GM20431 (cell line): ENCODE measurements at regions not wholly inside any gene's neighbourhood (a gene's known extent, or its start where the extent isn't known, plus 50 kb on each side); places are given as distances from the start of the nearest gene placed in this dataset.
"Not testable (repeated sequence)": the region's sequence is repeated elsewhere in the genome, so short reads cannot be mapped to it uniquely, and the experiment has no call there.

Experiments
- in situ Hi-C: fragments of 300-500 bp; cut with MseI, MboI; formaldehyde crosslinking; loops from one replicate; pipeline ENCODE4 v1.15.0; 2020; ENCODE audit warnings: low sequenced_read_pairs; ENCODE audit not compliant: unreplicated experiment

DNA sequence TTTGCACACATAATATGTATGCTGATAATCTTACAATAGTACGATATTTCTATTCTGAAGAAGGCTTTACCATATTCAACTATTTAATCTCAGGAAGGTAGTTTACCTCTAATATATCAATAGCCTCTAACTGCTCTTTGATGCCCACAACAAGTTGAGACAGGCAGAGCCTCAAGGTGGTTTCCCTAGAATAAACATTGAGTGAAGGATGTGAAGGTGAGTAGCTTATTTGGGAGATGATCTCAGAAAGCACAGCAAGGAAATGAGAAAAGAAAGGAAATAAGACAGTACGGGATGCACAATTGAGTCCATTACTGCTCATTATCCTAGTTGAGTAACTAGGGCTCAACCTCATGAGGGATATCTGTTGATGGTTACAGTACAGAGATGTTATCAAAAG, 638.4 kb downstream of the MAFB start:
- in situ Hi-C loops = no loop called here

DNA sequence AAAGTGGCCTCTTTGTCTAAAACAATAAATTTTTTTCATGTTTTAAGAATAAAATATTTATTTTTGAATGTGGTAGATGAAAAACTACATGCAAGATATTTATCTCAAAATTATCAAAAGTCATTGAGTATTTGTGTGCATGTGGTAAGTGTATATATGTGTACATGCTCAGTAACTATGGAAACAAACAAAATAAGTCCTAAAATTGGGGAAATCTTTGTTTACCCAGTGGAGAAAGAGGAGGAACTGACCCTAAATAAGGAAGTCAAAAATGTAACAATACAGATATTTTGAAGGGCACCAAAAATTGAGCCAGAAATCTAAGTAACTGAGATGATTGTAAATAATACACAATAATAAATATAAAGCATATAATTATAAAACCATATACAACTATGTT, 639.2 kb downstream of the MAFB start:
- in situ Hi-C loops = no loop called here

DNA sequence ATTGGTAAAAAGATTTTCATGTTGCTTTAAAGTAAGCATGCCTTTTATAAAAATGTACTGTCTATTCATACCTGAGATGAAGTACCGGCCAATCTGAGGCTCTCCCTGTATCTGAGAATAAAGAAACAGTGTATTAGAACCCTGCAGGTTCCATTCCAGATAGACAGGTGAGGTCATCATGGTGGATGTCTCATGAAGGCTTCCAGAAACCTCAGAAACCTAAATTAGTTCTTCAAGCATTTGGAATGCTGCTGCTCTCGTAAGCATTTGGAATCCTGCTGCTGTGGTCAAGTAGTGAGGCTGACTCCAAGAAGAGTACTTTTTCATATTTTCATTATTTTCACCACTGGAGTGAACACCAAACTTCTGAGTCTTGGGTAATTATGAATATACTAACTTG, 642.3 kb downstream of the MAFB start:
- in situ Hi-C loops = no loop called here

DNA sequence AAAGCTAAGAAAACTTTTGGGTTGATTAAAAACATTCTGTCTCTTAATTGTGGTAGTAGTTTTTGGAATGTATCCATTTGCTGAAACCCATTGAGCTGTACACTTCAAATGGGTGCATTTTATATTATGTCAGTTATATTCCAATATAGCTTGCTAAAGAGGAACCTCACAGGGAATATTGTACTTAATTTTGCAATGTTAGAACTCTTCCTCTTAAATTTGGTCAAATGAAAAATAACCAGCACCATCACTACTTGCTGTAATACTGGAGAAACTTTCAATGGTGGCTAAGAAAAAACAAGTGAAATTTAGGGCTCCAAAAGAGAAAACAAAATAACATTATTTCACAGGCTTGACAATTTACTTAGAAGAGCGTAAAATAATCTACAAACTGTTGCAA, 651.5 kb downstream of the MAFB start:
- in situ Hi-C loops = no loop called here

DNA sequence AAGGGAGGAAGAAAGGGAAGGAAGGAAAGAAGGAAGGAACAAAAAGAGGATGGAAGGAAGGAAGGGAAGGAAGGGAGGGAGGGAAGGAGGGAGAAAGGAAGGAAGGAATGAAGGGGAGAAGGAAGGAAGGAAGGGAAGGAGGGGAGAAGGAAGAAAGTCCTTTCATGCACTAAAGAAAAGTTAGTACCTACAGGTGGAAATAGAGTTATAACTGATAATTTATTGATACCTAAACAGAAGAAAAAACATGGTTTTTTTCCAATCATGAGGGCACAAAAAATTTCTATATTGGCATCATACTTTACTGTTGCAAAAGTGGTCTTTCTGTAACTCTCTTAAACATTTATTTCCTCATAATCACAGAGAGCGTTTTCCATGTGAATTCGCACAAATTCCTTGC, 659.4 kb downstream of the MAFB start:
- in situ Hi-C loops = no loop called here

DNA sequence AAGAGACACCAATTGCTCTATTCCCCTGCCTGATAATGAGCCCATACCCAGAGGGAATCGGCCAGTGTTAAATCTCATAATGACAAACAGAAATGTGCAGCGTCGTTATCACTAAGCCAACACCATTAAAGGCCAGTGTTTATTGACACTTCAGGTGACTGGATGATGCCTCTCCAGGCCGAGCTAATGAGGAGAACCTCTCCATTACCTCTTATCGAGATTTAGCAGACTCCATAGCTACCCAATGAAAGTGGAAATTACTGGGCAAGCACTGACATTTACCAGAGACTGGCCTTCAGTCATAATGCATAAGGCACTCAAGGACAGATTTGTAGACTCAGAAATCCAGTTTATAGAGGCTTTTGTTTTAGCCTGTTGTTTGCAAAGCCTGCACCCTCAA, 669.5 kb downstream of the MAFB start:
- in situ Hi-C loops = no loop called here

DNA sequence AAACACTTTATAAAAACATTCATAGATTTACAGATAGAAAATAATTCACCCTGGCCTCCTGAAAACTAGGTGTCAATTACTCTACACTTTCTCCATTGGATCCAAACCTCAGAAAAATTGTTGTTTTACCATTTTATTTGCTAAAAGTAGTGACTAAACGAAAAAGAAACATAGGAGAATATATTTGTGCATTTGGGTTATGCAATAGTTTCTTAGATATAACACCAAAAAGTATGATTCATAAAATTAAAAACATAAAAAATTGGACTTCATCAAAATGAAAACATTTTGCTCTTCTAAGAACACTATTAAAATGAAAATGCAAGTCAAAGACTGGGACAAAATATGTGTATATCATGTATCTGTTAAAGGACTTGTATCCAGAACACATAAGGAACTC, 671.3 kb downstream of the MAFB start:
- in situ Hi-C loops = no loop called here

DNA sequence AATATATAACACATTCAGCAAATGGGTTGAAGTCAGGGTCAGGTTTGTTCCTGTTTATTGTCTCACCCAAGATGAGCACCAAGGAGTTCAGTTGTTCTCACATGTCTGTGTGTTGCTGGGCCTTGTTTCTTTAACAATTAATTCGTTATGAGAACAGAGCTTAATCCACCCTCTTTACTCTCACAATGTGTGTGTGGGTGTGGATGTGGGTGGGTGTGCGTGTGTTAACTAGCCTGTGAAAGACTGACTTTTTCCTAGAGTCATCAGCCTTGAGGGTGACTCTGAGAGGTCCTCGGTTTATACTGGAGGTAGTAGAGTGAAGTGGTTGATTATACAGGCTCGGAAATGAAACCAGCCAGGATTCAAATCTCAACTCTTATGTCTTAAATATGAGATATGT, 672.1 kb downstream of the MAFB start:
- in situ Hi-C loops = no loop called here

DNA sequence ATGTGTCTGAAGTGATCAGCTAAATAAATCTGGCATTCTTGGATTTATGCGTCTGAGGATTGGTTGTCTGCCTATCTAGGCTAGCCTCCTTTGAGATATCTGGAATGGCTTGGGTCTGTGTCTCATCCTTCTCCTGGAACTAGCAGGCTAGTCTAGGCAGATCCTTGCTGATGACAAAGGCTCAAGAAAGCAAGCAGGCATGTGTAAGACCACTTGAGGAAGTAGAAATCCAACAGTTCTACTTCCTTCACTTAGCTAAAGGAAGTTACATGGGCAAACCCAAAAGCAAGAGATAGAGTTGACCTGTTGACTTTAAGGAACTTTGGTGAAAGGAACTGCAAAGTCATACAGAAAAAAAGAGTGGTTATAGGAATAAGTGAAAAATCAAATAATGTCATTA, 672.6 kb downstream of the MAFB start:
- in situ Hi-C loops = no loop called here

DNA sequence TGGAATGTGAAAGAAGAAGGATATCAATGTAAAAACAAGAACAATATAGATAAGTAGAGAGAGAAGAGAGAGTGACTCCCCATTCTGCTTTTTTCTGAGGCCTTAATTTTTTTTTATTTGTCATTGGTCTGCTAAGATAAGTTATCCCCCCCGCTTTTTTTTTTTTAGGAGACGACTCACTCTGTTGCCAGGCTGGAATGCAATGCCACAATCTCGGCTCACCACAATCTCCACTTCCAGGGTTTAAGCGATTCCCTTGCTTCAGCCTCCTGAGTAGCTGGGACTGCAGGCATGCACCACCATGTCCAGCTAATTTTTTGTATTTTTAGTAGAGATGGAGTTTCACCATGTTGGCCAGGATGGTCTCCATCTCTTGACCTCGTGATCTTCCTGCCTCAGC, 677.0 kb downstream of the MAFB start:
- in situ Hi-C loops = not testable (repeated sequence)

DNA sequence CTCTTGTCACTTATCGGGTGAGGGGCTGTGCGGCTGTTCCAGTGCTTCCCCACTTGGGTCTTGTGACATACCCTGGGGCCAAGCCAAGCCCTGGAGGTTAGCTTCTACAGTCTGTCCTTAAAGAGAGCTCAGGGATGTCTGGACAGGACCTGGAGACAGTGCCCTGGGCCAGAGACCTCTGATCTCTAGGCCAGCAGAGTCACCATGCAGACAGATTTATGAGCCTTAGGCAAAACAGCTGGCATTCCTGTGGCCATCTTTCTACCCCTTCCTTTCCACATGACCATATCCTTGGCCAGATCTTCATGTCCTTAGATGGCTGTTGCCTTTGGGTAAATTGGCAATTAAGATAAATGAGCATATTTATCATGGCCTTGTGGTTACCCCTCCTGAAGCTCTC, 678.6 kb downstream of the MAFB start:
- in situ Hi-C loops = no loop called here

DNA sequence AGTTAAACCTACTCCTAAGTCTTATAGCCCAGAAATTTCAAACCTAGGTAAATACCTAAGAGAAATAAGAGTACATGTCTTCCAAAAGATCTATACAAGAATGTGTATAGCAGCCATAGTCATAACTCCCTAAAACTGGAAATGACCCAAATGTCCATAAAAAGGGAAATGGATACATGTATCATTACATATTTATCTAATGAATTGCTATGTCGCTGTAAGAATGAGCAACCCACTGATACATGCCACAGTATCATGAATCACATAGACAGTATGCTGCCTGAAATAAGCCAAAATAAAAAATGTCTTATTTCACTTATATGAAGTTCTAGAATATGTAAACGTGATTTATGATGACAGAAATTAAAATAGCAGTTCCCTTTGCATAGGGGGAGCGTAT, 679.5 kb downstream of the MAFB start:
- in situ Hi-C loops = no loop called here

DNA sequence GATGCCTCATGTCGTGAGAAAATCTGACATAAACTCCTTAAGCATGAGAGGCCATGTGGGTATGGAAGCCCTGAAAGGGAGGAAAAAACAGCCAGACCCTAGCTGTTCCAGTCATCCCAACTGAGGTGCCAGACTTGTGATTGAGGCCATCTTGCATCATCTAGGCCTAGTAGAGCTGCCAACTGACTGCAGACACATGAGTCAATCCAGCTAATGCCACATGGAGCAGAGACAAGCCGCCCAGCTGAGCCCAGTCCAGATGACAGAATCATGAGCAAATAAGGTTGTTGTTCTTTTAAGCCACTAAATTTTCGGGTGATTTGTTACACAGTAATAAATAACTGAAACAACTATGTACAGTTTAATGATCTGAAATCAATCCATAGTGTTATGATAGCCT, 680.9 kb downstream of the MAFB start:
- in situ Hi-C loops = no loop called here

DNA sequence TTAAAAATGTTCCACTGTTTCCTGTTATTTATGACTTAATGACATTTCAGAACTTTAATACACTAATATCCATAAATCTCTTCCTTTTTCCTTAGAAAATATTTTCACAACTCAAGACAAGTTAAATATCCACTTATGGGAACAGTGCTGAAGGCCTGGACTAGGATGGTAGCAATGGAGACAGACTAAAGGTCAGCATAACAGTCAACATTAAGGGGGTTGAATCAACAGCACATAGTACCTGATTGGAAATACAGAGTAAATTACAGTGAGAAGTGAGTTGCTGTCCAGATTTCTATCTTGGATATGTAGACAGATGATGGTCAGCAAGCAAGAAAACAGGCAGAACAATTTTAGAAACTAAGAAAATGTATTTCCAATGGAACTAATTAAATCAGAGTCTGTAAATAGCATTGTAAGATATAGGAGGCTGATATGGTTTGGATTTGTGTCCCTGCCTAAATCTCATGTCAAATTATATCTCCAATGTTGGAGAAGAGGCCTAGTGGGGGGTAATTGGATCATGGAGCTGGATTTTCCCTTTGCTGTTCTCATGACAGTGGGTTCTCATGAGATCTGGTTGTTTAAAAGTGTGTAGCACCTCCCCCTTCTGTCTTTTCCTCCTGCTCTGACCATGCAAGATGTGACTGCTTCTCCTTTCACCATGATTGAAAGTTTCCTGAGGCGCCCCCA, 682.7 kb downstream of the MAFB start:
- in situ Hi-C loops = no loop called here

DNA sequence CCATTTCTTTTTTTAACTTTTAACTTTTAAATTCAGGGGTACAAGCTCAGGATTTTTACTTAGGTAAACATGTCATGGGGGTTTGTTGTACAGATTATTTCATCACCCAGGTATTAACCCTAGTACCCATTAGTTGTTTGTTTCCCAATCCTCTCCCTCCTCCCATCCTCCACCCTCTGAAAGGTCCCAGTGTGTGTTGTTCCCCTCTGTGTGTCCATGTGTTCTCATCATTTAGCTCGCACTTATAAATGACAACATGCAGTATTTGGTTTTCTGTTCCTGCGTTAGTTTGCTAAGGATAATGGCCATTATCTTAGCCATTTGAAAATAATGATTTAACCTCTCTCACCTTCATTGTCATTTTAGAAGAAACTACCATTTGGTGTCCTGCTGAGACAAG, 684.9 kb downstream of the MAFB start:
- in situ Hi-C loops = not testable (repeated sequence)

DNA sequence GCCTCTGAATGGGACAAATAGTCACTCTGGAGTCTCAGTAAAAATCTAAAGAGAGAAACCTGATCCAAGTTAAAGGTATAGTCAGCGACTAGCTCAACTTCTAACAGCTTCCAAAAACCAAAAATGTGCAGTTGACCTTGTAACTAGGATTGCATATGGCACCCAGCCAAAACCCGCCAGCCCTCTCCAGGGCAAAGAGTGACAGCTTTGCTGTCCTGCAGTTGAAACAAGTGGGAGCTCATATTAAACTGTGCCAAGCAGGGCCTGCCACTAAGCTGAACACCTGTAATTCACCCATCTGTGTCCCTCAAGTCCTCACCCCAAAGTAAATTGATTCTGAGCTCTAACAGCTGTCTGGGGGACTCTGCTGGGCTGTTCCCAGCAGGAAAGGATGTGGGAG, 695.3 kb downstream of the MAFB start:
- in situ Hi-C loops = no loop called here

DNA sequence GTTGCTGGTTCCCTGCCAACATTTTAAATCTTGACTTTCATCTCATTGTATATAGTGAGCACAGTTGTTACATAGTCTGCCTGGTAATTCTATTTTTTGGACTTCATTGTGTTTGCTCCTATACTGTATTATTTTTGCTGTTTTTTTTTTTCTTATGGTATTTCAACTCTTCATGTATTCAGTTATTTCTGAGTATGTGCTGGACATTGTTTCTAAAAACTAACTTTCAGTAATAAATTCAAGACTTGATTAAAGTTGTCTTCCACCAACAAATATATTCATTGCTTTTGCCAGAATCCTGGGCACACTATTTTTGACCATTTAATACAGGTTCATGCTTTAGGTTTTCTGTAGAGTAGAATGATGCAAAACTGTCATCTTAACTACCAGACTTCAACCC, 698.3 kb downstream of the MAFB start:
- in situ Hi-C loops = no loop called here

DNA sequence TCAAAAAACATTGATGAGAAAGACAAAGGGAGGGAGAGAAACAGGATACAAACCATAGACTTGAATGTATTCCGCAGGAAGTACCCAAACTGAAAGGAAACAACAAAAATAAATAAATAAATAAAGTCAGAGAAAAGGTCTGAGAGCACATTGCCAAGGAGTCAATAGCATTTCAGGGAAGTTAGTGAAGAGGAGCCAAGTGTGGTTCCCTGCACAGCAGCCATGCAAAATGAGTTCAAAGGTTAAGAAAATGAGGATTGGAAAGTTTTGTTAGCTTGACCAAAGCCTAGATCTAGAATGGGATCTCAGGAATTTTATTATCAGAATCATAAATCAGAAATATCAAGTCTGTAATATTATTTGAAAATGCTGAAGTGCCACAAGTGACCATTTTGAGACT, 700.0 kb downstream of the MAFB start:
- in situ Hi-C loops = no loop called here

DNA sequence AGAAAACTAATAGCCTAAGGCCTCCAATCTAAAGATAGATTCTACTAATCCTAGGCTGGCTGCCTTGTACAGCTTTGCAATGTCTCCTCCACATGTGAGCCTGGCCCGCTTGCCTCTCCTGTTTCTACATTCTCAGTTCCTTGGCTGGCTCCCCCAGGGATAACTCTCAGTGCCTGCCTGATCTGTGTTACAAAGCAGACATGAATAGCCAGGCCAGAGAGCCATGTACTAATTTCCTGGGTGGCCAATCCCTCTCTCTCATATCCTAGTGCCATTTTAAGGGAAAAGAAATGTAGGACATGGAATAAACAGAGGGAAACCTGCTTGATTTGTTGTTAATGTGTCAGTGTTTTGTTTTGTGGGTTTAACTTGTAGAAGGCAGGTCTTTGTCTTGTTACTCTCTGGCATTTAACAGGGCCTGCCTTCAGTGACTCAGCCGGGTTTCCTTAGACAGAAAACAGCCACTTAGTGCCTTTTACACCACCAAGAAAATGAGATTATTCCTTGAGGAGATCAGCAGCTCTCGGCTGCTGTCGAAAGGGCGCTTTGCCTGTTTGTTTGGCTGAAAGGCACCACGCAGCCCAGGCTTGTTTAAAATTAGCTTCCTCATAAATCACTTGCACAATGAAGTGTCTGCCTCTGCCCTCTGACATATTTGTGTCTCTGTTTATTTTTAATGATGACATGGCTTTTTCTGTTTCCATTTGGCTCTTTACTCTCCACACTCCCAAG, 702.7 kb downstream of the MAFB start:
- in situ Hi-C loops = no loop called here

DNA sequence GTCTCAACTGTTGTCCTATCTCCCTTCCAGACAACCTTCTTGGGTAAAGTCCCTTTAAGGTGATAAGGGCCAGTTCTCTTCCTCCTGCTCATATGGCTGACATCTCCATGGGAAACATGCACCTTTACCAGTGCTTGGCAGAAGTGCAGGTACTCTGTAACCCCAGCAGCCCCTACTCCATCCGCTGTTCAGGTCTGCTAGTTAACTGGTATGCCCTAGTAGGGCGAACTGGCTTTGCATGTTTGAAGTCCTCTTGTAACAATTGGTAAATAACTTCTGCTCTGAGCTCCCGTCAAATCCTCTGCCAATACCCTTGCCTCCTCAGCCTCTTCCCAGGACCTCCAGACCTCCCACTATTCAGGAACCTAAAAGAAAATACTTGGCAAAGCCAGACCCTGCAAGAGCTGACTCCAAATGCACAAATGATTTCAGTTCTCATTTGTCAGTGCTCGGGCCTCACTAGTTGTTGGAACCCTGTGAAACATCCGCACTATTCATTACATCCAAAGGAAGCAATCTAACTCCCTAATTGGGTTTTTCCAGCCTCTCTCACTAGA, 703.7 kb downstream of the MAFB start:
- in situ Hi-C loops = no loop called here

DNA sequence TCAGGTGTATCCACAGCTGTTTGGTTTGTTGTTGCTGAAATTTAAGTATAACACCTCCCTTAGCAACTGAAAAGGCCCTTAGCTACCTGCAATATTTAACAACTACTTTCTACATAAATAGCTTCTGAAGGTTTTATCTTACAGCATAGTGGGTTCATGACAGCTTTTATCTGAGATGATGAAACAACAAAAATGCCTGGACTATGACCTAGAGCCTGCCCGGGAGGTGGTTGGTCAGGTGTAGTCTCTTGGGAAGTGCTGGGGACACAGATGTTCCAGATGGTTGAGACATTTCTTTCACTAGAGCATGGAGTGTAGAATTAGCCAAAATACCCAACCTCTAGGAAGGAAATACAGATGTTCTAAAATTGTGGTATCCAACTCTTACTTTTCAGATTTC, 705.4 kb downstream of the MAFB start:
- in situ Hi-C loops = no loop called here

DNA sequence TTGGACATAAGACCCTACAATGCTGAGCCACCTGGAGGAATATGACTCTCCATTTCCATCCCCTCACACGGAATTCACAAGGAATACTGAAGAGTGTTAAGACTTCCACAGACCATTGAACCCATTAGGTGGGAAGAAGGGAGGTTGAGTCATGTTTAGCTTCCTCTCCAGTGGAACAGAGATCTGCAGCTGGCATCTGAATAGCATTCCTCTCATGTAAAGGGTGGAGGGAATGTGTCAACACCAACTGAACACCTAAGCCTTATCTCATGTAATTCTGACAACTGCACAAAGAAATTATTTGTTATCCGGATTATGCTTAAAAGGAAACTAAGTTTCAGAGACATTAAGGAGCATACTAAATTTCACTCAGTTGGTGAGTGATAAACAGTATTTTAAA, 705.9 kb downstream of the MAFB start:
- in situ Hi-C loops = no loop called here
